ENCODE measurements at regions not wholly inside any gene's neighbourhood (a gene's known extent, or its start where the extent isn't known, plus 50 kb on each side); places are given as distances from the start of the nearest gene placed in this dataset.

GRCh38 chr5:3025392-3025791 is 273.9 kb upstream of the IRX2 start:
- no peak for TF ChIP-seq CTCF (IDR thresholded peaks at IDR 0.05)
- no peak for TF ChIP-seq POLR2A (IDR thresholded peaks at IDR 0.05)
